ENCODE measurements at regions not wholly inside any gene's neighbourhood (a gene's known extent, or its start where the extent isn't known, plus 50 kb on each side); places are given as distances from the start of the nearest gene placed in this dataset.

DNA sequence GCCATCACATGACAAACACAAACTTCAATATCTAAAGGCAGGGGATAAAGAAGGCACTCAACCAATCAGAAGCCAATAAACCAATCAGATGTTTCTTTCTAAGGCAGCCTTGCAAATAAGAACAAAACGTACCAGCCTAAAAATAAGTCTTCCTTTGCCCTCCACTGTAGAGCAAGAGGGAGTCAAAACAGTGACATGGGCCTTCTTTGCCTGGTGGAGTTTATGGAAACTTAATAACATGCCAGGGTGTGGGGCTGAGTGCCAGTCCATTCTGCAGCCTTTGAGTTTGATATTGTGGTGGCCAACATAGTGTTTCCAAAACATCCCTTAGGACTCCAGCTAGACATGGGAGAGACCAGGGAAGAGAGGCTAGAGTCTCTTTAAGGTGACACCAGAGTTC is 126.1 kb upstream of the NECTIN1 start:
- H3K27me3 ChIP-seq (ENCODE audit: low read depth) = no peaks in the 10 kb centered on the region; the same call in 1 of the 2 replicates
- in situ Hi-C loops (cut with MboI; ENCODE audit: low sequenced_read_pairs) = no loop called here
- no peak overlapping the region for H3K4me3 ChIP-seq

DNA sequence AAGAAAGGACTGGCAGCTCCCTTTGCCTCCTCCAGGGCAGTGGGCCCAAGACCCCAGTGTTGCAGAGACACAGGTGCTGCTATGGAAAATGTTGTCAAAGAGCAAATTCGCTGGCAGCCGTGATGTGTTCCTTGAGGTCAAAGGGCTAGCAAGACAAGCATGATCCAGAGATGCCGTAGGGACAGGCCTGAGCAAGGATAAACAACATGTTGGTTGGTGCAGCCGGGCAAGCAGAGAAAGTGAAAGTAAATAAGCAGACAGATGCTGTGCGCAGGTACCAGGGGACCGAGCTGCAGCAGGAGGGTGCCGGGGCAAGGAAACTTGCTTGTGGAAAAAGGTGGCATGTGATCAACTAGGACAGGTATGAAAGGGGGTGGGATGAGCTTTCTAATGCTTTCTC is 125.5 kb upstream of the NECTIN1 start:
- Histone ChIP-seq H3K36me3 (replicated peaks) (no peaks in the 10 kb centered on the region), H3K4me3 (no peak overlapping the region), H3K27me3 (ENCODE audit: low read depth) (no peaks in the 10 kb centered on the region; the same call in 1 of the 2 replicates), H3K4me1 (no peaks in the 10 kb centered on the region), H3K9me3 (no peaks in the 10 kb centered on the region)
- in situ Hi-C loops (cut with MboI; ENCODE audit: low sequenced_read_pairs) = no loop called here
- no peak for DNase-seq (ENCODE audit: low spot score in 2 of 2)

More for the DNA sequence above, 126.1 kb upstream of the NECTIN1 start:
- Histone ChIP-seq H3K36me3 (replicated peaks) (no peaks in the 10 kb centered on the region), H3K9me3 (no peaks in the 10 kb centered on the region), H3K4me1 (no peaks in the 10 kb centered on the region)
- DNase-seq (ENCODE audit: low spot score in 2 of 2) = no peak

DNA sequence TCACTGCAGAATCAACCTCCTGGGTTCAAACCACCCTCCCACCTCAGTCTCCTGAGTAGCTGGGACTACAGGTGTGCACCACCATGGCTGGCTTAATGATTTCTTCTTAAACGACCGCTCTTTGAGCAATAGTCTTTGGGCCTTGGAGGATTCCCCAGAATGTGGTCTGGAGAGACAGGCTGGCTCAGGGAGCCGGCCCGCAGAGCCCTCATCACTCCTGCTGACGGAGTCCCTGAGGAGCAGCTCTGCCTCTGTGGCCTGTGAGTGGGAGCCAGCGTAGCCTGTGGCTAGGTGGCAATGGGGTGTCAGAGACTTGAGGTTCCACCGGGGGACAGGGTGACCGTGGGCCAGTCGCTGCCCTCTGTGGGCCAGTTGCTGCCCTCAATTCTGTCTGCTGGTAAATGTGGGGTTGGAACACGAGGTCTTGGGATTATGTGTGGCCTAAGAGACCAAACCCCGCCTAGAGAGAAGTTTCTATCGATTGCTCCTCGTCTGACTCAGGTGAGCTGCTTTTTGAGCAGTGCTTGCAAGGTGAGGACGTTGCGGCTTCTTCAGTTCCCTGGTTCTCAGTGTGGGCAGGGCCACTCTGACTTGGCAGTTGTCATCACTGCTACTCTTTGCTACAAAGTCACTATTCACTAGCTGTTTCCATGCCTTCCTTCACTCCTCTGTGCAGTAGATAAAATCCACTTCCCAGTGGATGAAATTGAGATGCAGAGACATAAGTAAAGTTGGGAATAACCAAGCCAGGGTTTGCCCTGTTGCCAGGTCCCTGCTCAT is 124.8 kb upstream of the NECTIN1 start:
- Histone ChIP-seq H3K9me3 (no peaks in the 10 kb centered on the region), H3K4me1 (no peaks in the 10 kb centered on the region), H3K27me3 (ENCODE audit: low read depth) (no peaks in the 10 kb centered on the region; the same call in 1 of the 2 replicates), H3K36me3 (replicated peaks) (no peaks in the 10 kb centered on the region), H3K4me3 (no peak overlapping the region)
- DNase-seq (ENCODE audit: low spot score in 2 of 2) = no peak
- in situ Hi-C loops (cut with MboI; ENCODE audit: low sequenced_read_pairs) = no loop called here

DNA sequence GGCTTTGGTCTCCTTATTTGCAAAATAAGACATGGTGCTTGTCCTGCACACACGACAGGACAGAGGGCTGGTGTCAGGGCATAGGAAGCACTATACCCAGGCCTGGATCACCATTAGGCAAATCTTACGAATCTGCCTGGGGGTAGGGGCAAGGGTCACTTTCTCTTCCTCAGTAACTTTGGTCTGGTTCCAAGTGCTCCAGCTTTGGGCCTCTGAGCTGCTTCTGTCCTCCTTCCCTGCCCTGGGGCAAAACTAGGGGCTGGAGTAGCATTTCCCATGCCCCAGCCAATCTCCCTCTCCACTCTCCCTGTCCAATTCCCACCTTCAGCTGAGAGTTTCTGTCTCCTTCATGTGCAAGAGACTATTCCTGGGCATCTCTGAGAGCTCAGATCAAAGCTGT is 123.7 kb upstream of the NECTIN1 start:
- Histone ChIP-seq H3K36me3 (replicated peaks) (no peaks in the 10 kb centered on the region), H3K4me3 (no peak overlapping the region), H3K27me3 (ENCODE audit: low read depth) (no peaks in the 10 kb centered on the region; the same call in 1 of the 2 replicates), H3K4me1 (no peaks in the 10 kb centered on the region), H3K9me3 (no peaks in the 10 kb centered on the region)
- in situ Hi-C loops (cut with MboI; ENCODE audit: low sequenced_read_pairs) = no loop called here
- DNase-seq (ENCODE audit: low spot score in 2 of 2) = no peak

DNA sequence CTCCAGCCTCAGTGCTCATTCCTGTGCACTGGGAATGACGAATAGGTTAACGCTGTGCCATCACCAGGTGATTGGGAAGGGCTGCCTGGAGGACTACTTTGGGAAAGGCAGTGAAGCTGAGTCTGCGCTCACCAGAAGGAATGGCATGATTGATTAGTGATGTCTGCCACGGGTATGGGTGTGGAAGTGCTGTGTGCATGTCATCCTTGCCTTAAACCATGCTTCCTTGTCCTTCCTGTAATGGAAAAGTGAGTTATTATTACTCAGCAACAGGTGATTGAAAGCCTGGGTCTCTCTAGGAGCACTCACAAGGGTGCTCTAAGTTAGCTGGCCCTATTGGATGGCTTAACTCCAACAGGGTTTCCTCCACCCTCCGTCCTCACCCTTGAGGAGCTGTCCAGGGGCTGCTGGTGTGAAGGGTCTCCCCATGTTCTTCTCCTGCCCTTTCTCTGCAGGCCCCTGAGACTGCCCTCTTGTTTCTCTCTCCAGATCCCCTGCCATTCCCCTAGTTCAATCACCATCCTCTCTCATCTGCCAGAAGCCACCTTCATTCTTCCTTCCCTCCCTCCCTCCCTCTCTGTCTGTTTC is 121.9 kb upstream of the NECTIN1 start:
- no peak for DNase-seq (ENCODE audit: low spot score in 2 of 2)
- no peaks in the 10 kb centered on the region for H3K27me3 ChIP-seq (ENCODE audit: low read depth)
- no peaks in the 10 kb centered on the region for H3K9me3 ChIP-seq
- no peaks in the 10 kb centered on the region for H3K36me3 ChIP-seq (replicated peaks)
- no peaks in the 10 kb centered on the region for H3K4me1 ChIP-seq
- in situ Hi-C loops (cut with MboI; ENCODE audit: low sequenced_read_pairs) = no loop called here
- H3K4me3 ChIP-seq = no peak overlapping the region

DNA sequence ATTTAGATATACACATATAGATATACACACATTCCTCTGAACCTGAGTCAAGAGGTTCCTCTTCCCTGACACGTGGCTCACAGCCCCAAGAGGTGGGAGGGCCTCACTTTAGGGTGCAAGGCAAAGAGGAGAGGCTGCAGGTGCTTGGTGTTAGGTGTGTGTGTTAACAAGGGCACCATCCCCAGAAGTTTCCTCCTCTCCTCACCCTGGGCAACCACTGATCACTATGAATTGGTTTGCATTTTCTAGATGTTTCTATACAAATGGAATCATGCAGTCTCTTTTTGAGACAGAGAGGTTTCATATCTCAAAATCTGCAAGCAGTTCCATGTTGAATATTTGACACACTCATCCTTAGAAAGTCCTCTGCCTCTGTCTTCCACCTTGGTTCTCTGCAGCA is 120.9 kb upstream of the NECTIN1 start:
- Histone ChIP-seq H3K27me3 (ENCODE audit: low read depth) (no peaks in the 10 kb centered on the region), H3K4me1 (no peaks in the 10 kb centered on the region), H3K36me3 (replicated peaks) (no peaks in the 10 kb centered on the region), H3K4me3 (no peak overlapping the region), H3K9me3 (no peaks in the 10 kb centered on the region)
- in situ Hi-C loops (cut with MboI; ENCODE audit: low sequenced_read_pairs) = no loop called here
- no peak for DNase-seq (ENCODE audit: low spot score in 2 of 2)

DNA sequence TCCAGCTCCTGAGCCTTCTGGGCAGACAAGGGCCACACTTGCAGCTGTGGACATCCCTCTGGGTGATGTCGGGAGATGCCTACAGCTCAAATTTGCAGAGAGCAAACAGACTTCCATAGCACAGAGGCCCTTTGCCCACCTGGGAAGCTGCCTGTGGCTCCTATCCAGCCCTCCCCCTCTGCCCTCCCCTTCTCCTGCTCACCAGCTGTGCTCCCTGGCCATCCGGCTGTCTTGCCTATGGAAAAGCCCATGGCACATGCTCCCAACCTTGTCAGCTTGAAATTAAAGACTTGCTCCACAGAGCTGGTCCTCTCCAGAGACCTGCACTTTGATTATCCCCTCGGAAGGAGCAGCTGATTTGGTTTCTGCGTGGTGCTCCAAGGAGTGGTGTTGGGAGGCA is 118.9 kb upstream of the NECTIN1 start:
- Histone ChIP-seq H3K9me3 (no peaks in the 10 kb centered on the region), H3K4me3 (no peak overlapping the region), H3K36me3 (replicated peaks) (no peaks in the 10 kb centered on the region), H3K4me1 (no peaks in the 10 kb centered on the region), H3K27me3 (ENCODE audit: low read depth) (no peaks in the 10 kb centered on the region)
- DNase-seq (ENCODE audit: low spot score in 2 of 2) = no peak
- in situ Hi-C loops (cut with MboI; ENCODE audit: low sequenced_read_pairs) = no loop called here

DNA sequence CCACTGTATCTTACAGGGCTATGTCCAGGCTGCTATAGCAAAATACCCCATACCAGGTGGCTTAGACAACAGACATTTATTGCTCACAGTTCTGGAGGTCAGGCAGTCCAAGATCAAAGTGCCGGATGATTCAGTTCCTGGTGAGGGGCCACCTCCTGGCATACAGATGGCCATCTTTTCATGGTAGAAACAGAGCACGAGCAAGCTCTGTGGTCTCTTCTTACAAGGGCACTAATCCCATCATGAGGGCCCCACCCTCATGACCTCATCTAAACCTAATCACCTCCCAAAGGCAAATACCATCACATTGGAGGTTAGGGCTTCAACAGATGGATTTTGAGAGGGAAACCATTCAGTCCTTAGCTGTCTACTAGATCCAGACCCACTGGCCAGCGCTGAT is 117.4 kb upstream of the NECTIN1 start:
- Histone ChIP-seq H3K9me3 (no peaks in the 10 kb centered on the region), H3K27me3 (ENCODE audit: low read depth) (no peaks in the 10 kb centered on the region), H3K4me3 (no peak overlapping the region), H3K4me1 (no peaks in the 10 kb centered on the region), H3K36me3 (replicated peaks) (no peaks in the 10 kb centered on the region)
- in situ Hi-C loops (cut with MboI; ENCODE audit: low sequenced_read_pairs) = no loop called here
- no peak for DNase-seq (ENCODE audit: low spot score in 2 of 2)

DNA sequence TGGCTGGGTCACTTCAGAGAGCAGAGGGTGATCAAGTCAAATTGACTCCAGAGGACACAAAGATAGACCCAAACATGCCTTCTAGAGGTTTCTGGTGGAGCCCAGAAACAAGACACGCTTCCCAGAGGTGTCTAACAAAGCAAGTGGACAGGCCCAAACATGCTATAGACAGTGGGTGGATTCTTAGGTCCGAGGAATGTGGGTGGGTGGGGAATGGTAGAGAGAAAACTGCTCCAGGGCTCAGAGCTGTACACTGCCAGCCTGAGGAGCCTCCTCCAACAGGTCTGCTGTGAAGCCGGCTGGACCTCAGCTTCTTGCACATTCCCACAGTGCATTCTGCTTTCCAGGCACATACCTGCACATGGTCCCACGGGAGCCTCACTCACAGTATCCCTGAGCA is 116.8 kb upstream of the NECTIN1 start:
- Histone ChIP-seq H3K36me3 (replicated peaks) (no peaks in the 10 kb centered on the region), H3K9me3 (no peaks in the 10 kb centered on the region), H3K27me3 (ENCODE audit: low read depth) (no peaks in the 10 kb centered on the region), H3K4me3 (no peak overlapping the region), H3K4me1 (no peaks in the 10 kb centered on the region)
- in situ Hi-C loops (cut with MboI; ENCODE audit: low sequenced_read_pairs) = no loop called here
- DNase-seq (ENCODE audit: low spot score in 2 of 2) = no peak

DNA sequence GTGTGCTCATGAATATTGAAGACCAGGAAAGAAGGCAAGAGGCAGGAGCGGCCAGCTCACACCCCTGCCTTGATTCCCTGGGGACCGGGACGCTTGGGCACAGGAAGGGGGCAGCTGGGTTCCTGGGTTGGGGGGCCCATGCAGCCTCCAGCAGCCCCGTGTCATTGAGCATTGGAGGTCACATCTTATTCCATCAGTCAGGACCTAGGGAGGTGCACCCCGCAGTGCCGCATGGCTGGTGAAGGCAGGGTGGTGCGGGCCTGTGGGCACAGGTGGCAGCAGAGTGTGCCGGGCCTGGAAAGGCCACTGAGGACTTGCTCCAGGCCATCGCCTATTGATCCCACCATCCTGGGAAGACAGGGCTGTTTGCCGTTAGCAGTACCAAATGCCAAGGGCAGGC is 116.3 kb upstream of the NECTIN1 start:
- H3K27me3 ChIP-seq (ENCODE audit: low read depth) = no peaks in the 10 kb centered on the region
- in situ Hi-C loops (cut with MboI; ENCODE audit: low sequenced_read_pairs) = no loop called here
- H3K4me3 ChIP-seq = no peak overlapping the region
- H3K9me3 ChIP-seq = no peaks in the 10 kb centered on the region
- H3K36me3 ChIP-seq (replicated peaks) = no peaks in the 10 kb centered on the region
- no peaks in the 10 kb centered on the region for H3K4me1 ChIP-seq
- DNase-seq (ENCODE audit: low spot score in 2 of 2) = no peak

DNA sequence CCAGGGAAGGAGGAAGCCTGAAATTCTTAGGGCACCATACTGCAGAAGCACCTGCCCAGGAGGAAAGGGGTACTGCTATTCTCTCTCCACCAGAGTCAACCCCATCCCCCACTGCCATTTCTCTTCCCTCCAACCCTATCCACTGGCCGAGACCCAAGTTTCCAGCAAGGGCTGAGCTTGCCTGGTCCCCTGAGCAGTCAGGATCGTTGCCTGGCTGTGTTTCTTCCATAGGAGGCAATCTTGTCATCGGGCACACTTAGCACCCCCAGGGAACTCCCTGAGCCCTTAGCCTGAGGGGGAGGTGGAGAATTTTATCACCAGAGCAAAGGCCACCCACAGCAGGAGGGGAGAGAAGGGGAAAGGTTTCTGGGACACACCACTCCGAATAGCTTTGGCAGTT is 115.8 kb upstream of the NECTIN1 start:
- H3K36me3 ChIP-seq (replicated peaks) = no peaks in the 10 kb centered on the region
- no peaks in the 10 kb centered on the region for H3K4me1 ChIP-seq
- H3K27me3 ChIP-seq (ENCODE audit: low read depth) = no peaks in the 10 kb centered on the region
- H3K9me3 ChIP-seq = no peaks in the 10 kb centered on the region
- no peak for DNase-seq (ENCODE audit: low spot score in 2 of 2)
- no peak overlapping the region for H3K4me3 ChIP-seq
- in situ Hi-C loops (cut with MboI; ENCODE audit: low sequenced_read_pairs) = no loop called here

DNA sequence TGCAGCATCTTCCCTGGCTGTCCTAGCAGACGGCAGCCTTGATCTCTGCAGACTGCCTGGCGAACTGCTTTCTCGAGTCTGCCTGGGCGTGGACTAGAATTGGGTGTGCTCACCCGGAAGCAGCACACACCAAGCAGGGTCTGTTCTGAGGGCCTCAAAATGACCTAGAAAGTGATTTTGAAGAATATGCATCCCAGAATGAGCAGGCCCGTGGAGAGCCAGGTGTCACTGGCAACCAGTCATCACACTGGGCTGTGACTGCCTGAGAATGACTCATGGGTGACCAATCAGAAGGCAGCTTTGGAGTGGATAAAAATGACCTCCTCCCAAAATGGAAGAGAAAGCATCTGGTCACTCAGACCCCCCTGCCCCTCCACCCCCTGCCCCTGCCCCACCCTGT is 114.9 kb upstream of the NECTIN1 start:
- no peaks in the 10 kb centered on the region for H3K9me3 ChIP-seq
- no peak overlapping the region for H3K4me3 ChIP-seq
- no peaks in the 10 kb centered on the region for H3K4me1 ChIP-seq
- DNase-seq (ENCODE audit: low spot score in 2 of 2) = no peak
- no peaks in the 10 kb centered on the region for H3K27me3 ChIP-seq (ENCODE audit: low read depth)
- in situ Hi-C loops (cut with MboI; ENCODE audit: low sequenced_read_pairs) = no loop called here
- H3K36me3 ChIP-seq (replicated peaks) = no peaks in the 10 kb centered on the region

DNA sequence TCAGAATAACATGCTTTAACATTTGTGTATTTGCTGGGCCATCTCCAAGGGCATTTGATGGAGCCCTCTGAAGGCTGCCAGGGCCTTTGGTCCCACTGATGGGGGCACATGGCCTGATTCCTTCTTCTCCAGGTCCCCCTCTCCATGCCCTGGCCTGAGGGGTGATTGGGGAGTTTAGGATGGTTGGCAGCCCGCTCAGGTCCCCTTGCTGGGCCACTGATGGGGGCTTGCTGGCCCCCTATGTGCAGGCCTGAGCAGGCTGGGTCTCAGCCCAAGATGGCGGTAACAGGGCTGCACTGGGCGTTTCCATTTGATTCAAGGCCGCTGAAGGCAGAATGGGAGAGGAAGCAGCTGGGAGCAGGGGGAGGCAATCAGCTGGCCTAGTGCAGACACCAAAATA is 113.7 kb upstream of the NECTIN1 start:
- DNase-seq (ENCODE audit: low spot score in 2 of 2) = no peak
- H3K4me3 ChIP-seq = no peak overlapping the region
- H3K27me3 ChIP-seq (ENCODE audit: low read depth) = no peaks in the 10 kb centered on the region
- H3K4me1 ChIP-seq = no peaks in the 10 kb centered on the region
- no peaks in the 10 kb centered on the region for H3K36me3 ChIP-seq (replicated peaks)
- no peaks in the 10 kb centered on the region for H3K9me3 ChIP-seq
- in situ Hi-C loops (cut with MboI; ENCODE audit: low sequenced_read_pairs) = no loop called here

DNA sequence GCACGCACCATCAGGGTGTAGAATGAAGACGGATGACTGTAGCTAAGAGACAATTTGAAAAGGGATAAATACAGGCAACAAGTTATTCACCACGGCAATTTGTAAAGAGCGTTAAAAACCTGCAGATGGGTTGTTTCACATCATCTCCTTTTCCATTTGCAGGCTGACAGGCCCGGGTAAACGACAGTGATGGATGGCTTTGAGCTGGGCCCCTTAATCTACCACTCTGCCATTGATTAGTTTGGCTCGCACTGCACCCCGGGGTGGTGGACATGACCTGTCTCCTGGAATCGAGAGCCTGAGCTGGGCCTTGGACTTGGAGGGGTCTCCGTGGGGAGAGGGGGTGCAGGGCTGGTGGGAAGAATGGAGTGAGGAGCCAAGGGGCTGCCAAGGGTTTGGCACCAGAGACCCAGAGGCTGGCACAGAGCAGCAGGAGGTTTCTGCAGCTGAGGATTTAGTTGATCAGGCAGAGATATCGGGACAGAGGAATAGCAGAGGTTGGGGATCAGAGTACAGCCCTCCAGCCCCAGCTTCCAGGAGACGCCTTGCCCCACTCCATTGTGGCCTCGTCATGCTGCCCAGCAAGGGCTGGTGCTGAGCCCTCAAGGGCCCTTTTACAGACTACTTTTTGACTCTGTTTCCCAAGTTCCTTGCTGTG is 110.6 kb upstream of the NECTIN1 start:
- Histone ChIP-seq H3K4me1 (no peaks in the 10 kb centered on the region), H3K9me3 (no peaks in the 10 kb centered on the region), H3K27me3 (ENCODE audit: low read depth) (no peaks in the 10 kb centered on the region), H3K36me3 (replicated peaks) (no peaks in the 10 kb centered on the region), H3K4me3 (no peak overlapping the region)
- in situ Hi-C loops (cut with MboI; ENCODE audit: low sequenced_read_pairs) = no loop called here
- no peak for DNase-seq (ENCODE audit: low spot score in 2 of 2)

All from HAP-1 (cell line).